ENCODE measurements at regions not wholly inside any gene's neighbourhood (a gene's known extent, or its start where the extent isn't known, plus 50 kb on each side); places are given as distances from the start of the nearest gene placed in this dataset.

DNA sequence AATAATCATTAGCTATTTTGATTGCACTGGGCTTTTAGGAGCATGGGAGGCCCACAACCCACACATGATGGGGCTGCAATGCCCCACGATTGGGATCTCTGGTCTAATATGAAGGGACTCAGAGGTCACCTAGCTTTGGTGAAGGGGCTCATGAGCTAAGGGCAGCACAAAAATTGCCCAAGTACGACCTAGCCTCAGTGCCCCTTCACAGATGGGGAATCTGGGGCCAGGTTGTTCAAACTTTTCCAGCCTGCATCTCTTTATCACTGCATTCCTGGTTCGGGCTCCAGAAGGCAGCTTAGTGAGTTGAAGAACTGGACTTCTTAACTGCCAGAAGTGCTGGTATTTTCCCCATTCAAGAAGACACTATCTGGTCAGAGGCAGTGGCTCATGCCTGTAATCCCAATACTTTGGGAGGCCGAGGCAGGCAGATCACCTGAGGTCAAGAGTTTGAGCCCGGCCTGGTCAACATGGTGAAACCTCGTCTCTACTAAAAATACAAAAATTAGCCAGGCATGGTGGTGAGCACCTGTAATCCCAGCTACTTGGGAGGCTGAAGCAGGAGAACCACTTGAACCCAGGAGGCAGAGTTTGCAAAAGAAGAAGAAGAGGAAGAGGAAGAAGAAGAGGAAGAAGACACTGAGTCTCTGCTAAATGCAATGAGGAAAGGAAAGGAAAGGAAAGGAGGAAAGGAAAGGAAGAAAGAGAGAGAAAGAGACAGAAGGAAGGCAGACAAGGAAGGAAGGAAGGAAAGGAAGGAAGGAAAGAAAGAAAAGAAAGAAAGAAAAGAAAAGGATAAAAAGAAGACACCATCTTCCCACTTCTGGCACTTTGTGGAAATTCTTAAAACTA is 258.5 kb upstream of the IRF2BP2 start (continued):
- TF ChIP-seq, protein P1, sequence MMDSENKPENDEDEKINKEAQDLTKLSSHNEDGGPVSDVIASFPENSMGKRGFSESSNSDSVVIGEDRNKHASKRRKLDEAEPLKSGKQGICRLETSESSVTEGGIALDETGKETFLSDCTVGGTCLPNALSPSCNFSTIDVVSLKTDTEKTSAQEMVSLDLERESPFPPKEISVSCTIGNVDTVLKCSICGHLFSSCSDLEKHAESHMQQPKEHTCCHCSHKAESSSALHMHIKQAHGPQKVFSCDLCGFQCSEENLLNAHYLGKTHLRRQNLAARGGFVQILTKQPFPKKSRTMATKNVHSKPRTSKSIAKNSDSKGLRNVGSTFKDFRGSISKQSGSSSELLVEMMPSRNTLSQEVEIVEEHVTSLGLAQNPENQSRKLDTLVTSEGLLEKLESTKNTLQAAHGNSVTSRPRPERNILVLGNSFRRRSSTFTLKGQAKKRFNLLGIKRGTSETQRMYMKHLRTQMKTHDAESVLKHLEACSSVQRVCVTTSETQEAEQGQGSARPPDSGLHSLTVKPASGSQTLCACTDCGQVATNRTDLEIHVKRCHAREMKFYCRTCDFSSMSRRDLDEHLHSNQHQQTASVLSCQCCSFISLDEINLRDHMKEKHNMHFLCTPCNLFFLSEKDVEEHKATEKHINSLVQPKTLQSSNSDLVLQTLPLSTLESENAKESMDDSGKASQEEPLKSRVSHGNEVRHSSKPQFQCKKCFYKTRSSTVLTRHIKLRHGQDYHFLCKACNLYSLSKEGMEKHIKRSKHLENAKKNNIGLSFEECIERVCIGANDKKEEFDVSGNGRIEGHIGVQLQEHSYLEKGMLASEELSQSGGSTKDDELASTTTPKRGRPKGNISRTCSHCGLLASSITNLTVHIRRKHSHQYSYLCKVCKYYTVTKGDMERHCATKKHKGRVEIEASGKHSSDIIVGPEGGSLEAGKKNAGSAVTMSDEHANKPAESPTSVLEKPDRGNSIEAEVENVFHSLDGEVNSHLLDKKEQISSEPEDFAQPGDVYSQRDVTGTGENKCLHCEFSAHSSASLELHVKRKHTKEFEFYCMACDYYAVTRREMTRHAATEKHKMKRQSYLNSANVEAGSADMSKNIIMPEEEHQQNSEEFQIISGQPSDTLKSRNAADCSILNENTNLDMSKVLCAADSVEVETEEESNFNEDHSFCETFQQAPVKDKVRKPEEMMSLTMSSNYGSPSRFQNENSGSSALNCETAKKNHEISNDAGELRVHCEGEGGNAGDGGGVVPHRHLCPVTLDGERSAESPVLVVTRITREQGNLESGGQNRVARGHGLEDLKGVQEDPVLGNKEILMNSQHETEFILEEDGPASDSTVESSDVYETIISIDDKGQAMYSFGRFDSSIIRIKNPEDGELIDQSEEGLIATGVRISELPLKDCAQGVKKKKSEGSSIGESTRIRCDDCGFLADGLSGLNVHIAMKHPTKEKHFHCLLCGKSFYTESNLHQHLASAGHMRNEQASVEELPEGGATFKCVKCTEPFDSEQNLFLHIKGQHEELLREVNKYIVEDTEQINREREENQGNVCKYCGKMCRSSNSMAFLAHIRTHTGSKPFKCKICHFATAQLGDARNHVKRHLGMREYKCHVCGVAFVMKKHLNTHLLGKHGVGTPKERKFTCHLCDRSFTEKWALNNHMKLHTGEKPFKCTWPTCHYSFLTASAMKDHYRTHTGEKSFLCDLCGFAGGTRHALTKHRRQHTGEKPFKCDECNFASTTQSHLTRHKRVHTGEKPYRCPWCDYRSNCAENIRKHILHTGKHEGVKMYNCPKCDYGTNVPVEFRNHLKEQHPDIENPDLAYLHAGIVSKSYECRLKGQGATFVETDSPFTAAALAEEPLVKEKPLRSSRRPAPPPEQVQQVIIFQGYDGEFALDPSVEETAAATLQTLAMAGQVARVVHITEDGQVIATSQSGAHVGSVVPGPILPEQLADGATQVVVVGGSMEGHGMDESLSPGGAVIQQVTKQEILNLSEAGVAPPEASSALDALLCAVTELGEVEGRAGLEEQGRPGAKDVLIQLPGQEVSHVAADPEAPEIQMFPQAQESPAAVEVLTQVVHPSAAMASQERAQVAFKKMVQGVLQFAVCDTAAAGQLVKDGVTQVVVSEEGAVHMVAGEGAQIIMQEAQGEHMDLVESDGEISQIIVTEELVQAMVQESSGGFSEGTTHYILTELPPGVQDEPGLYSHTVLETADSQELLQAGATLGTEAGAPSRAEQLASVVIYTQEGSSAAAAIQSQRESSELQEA (IDR thresholded peaks at IDR 0.05; ENCODE audit: low read depth) = peak; percentile 14; the same call in 1 of the 2 replicates
- no peak for TF ChIP-seq ZNF436 (CRISPR knock-in tag; IDR thresholded peaks at IDR 0.05)
- 0 out of 4 replicates have a peak, but pooled peaks of 1 of the 2 experiments have one; percentile 3 for TF ChIP-seq RAD21 (CRISPR knock-in tag; conservative IDR thresholded peaks at IDR 0.05 in 1 of 2, IDR thresholded peaks at IDR 0.05 in 1 of 2)
- peak; percentile 61; the same call in 1 of the 2 replicates for TF ChIP-seq SMARCA5 (IDR thresholded peaks at IDR 0.05)
- no peak for TF ChIP-seq SFPQ (IDR thresholded peaks at IDR 0.05; ENCODE audit: low read depth, low read length)
- TF ChIP-seq, protein P2, sequence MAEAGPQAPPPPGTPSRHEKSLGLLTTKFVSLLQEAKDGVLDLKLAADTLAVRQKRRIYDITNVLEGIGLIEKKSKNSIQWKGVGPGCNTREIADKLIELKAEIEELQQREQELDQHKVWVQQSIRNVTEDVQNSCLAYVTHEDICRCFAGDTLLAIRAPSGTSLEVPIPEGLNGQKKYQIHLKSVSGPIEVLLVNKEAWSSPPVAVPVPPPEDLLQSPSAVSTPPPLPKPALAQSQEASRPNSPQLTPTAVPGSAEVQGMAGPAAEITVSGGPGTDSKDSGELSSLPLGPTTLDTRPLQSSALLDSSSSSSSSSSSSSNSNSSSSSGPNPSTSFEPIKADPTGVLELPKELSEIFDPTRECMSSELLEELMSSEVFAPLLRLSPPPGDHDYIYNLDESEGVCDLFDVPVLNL (CRISPR knock-in tag; IDR thresholded peaks at IDR 0.05; ENCODE audit: low read depth) = no peak
- no peak for TF ChIP-seq CREB1 (IDR thresholded peaks at IDR 0.05)
- TF ChIP-seq CREB1 (CRISPR knock-in tag; IDR thresholded peaks at IDR 0.05) = no peak
- no peak for TF ChIP-seq SNRNP70 (optimal IDR thresholded peaks at IDR 0.05; ENCODE audit: low read depth, low read length)
- TF ChIP-seq ZNF324 (CRISPR knock-in tag; IDR thresholded peaks at IDR 0.05) = 0 out of 2 replicates have a peak, but pooled peaks have one; percentile 25
- no peak; the same call in 1 of the 2 replicates for TF ChIP-seq MTA1 (IDR thresholded peaks at IDR 0.05; ENCODE audit: borderline replicate concordance)
- no peak for TF ChIP-seq KLF10 (CRISPR knock-in tag; IDR thresholded peaks at IDR 0.05)
- no peak for TF ChIP-seq SREBF2 (CRISPR knock-in tag; IDR thresholded peaks at IDR 0.05)
- no peak; the same call in 1 of the 2 replicates for TF ChIP-seq TRIM28 (IDR thresholded peaks at IDR 0.05)
- TF ChIP-seq MEF2A (IDR thresholded peaks at IDR 0.05; ENCODE audit: control insufficient read depth, low read depth, low read length) = no peak
- TF ChIP-seq SIX5 (IDR thresholded peaks at IDR 0.05; ENCODE audit: borderline replicate concordance in 1 of 2, insufficient read depth in 1 of 2, low read depth in 1 of 2, low read length in 2 of 2) = no peak
- TF ChIP-seq ZC3H8 (IDR thresholded peaks at IDR 0.05) = 0 out of 2 replicates have a peak, but pooled peaks have one; percentile 30

All from K562 (cell line).